NCI-H187 (cell line): ENCODE measurements at regions not wholly inside any gene's neighbourhood (a gene's known extent, or its start where the extent isn't known, plus 50 kb on each side); places are given as distances from the start of the nearest gene placed in this dataset.
A peak's percentile ranks its signal among the peaks of the same experiment; 100 is the strongest.

Experiments used
- DNase-seq, 2 experiments: peaks; one replicate each; lab custom pipeline; 2025; lab: John Stamatoyannopoulos, UW

DNA sequence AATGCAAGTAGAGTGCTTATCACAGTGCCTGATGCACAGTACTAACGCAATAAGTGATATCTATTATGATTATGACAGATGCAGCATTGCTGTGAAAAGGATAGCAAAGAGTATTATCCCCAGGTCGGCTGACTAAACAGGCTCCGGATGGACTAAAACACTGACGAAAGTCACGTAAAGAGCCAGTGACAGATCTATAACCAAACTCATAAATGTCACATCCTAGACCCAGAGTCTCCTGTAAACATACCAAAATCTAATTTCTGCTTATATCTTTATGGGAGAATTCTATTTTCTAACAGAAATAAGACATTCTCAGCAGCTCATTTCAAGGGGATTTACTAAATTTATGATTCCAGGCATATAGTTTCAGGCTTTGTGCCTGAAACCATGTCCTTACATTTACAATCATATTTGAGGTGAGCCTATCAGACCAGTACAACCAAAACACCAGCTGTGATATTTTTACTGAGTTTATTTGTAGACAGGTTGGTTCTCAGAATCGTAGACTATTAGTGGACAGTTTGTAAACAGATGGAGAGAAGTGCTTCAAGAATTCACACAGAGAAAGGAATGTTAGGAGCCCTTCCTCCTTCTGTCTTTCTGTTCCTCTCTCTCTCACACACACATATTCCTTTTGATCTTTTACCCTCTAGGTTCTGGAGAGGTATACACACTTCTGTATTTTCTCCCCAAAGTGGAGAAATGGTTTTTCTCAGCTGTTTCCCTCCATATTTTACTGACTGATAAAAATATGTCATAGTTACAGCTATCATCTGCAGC lies 52.4 kb upstream of the WDR26 start:
- DNase-seq = no peak

DNA sequence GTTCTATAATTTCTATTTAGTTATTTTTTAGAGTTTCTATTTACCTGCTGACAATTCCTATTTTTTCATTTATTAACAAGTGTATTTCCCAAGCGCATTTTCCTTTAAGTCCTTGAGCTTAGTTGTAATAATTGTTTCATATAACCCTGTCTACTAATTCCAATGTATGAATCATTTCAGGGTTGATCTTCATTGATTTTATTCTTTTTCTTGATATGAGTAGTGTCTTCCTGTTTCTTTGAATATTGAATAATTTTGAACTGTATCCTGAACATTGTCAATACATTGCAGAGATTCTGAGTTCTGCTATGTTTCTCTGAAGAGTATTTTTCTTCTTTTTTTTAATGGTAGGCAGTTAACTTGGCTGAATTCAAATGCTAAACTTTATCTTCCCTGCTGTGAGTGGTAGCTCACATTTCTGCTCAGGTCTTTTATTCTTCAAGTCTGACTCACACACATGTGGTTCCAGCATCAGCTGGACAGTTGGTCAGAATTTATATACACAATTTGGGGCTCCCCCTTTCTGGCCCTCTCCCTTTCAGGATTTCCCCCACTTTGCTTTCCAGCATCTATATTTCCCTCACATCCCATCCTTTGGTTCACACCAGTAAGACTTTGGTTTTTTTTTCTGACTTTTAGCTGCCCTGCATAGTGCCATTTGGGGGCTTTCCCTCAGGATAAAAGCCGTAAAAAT lies 54.4 kb upstream of the WDR26 start:
- DNase-seq = no peak

DNA sequence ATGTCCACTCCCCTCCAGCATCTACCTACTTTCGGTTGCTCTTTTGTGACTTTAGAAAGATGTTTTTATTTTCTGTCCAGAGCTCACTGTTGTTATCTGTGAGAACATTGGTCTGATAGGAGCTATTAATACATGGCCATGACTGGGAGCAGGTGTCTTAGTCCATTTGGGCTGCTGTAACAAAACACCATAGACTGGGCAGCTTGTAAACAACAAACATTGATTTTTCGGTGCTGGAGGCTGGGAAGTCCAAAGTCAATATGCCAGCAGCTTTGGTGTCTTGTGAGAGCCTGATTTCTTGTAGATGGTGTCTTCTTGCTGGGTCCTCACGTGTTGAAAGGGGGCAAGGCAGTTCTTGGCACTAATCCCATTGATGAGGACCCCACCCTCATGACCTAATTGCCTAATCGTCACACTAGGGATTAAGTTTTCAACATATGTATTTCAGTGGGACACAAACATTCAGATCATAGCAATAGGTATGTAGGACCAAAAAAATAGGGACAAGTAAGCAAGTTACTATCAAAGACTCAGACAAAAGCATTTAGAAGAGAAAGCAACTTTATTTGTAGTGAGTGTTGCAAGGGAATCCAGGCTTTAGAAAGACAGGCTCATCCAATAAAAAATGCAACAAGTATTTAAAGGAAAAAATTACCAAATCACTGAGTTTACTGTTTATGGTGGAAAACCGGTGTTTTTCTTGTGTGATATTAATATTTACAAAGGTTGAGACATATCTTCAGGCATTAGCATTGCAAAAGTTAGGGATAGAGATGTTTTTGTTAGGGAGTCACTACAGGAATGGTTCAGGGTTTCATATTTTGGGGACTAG lies 55.2 kb upstream of the WDR26 start:
- no peak for DNase-seq

DNA sequence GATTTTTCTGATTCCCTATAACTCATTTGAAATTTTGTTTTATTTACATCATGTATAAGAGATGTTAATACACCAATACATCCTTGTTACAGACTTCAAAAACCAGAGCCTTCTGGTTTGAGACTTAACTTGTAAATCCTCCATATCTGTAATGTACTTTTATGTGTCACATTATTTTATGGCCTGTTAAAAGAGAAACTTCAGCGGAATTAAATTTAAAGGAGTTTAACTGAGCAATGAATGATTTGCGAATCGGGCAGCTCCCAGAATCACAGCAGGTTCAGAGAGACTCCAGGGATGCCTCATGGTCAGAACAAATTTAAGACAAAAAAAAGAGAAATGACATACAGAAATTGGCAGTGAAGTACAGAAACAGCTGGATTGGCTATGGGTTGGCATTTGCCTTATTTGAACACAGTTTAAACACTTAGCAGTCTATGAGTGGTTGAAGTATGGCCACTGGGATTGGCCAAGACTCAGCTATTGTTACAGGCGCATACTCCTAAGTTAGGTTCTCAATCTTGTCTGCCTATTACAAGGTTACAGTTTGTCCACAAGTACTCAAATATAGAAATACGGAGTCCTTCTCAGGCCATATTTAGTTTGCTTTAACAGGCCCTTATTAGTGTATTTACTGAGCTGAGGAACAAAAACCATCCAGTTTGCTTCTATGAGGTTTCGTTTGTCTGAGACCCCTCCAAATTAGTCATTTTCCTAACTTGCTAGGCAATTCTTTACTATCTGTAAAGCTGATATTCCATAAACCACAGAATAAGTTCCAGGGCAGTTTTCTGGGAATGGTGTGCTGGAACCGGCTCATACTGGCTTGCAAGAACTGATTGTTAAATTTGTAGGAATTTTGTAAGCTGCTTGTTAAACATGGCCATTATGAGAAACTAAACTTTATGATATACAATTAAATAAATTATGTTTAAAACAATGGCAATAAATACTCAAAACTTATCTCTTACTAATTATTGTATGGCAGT lies 56.2 kb upstream of the WDR26 start:
- no peak for DNase-seq

DNA sequence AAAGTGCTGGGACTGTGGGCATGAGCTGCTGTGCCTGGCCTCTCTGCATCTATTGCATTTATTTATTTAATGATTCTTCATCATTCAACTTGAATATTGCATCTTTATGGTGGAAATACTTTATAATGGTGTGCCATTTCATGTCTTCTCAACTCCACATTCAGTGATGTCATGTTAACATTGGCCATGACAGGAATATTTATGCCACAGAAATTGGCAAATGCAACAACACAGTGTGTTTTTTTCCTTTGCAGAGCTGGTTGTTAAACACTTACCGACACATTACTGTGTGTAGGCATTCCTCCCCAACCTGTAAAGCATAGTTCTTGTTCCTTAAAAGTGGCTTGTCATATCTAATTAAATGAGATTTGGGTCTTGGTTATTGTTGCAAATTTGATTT lies 57.4 kb upstream of the WDR26 start:
- no peak for DNase-seq

DNA sequence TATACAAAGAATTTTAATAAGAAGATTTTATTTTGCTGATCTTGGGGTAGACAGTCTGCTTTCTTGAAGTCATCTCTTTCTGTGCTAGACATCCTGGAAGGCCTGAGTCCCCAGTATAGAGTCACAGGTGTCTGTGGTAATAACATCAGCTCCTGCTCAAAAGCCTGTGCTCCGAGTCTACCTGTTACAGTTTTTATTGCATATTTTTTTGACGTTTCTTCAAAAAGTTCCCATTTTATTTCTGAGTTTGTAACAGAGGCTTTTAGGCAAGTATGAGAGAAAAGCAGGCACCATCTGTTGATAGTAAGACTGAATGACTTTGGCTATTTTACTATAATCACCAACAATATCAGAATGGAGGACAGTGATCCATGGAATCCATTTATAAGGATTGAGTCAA lies 58.0 kb upstream of the WDR26 start:
- DNase-seq = no peak

DNA sequence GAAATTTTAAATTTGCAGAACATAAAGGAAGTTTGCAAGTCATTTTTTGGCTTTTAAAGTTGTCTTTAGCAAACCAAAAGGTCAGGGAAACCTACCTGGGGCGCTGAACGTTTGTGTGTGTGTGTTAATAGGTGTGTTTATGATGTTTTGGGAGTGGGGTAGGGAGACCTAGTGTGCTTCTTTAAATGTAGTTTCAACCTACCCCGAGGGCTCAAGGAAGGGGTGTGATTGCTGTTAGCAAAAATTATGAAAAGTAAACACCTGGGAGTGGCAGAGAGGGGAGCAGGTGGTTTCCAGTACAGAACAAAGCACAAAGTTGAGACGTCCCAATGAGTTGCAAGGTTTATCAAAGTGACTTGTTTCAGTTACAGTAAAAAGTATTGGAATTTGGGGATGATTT lies 58.7 kb upstream of the WDR26 start:
- DNase-seq = no peak

DNA sequence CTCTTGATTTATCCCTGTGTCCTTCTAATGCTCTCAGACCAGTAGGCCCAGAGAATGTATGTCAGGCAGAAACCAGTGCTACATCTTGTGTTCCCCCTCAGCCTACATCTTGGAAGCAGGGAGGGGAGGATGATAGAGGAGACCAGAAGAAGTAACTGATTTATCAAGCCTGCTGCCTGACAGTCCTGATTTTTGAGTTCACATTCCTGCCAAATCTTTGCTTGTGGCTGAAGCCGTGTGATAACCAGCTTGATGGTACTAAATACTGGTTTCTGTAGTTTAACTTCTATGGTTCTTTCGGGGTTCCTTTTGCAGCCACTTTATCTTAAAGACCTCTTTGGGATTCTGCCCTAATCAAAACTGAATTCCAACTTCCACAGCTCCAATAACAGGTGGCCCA lies 59.7 kb upstream of the WDR26 start:
- no peak for DNase-seq

DNA sequence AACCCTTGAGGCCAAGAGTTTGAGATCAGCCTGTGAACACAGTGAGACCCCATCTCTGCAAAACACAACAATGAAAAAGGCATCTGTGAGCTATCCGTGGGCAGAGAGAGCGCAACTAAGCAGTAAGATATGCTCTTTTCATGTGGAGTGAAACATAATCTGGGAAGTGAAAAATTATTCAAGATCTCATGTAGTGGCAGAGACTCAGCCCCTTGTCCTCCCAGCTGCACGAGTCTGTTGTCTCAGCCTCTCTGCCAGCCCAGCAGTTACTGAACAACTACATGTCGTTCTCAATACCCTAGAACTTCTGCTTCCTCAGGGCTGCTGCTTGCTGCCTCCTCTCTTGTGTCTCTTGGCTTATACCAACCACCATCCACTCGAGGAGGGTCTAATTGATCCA lies 61.3 kb upstream of the WDR26 start:
- DNase-seq = no peak

DNA sequence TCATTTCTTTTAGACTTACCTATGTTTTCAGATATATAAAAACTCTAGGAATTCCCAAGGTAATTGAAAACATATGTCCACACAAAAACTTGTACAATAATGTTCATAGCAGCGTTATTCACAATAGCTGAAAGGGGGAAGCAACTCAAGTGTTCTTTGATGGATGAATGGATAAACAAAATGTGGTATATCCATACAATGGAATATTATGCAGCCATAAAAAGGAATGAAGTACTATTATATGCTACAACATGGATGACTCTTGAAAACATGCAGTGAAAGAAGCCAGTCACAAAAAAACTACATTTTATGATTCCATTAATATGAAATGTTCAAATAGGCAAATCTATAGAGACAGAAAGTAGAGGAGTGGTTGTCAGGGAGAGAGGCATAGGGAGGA lies 62.2 kb upstream of the WDR26 start:
- no peak for DNase-seq

DNA sequence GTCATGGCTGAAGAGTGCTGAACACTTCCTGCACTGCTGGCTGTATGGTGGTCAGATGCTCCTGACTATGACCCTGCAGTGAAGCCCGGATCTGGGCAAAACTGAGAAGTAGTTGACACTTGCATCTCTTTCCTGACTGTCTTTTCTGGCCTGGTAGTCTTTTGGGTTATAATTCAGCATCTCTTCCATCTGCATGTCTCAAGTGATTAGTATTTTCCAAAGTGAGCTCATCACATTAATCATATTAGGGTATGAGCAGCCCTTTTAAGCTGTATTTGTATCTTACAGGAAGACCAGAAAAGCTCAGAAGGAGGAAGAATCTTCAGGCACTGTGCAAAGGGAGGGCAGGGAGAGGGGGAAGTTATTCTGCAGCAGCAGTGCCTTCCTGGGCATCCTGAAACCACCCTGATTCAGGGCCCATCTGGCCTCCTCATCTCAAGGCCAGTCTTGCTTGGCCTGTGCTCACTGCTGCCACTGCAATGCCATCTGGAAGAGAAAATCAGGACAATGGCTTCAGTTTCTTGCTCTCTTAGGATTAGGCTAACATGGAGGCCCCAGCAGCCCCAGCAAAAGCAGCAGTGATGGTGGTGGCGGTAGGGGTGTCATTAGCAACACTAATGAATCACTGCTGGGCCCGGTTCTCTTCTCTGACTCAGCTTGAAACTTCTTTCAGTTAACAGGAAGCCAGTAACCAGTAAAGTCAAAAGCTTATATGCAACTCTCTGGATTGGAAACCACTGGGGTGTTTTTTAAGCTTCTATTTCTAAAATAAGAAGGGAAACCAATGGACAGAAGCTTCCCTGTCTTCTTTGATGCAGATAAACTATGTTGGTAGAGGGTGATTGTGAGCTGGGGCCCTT lies 63.3 kb upstream of the WDR26 start:
- DNase-seq = no peak

DNA sequence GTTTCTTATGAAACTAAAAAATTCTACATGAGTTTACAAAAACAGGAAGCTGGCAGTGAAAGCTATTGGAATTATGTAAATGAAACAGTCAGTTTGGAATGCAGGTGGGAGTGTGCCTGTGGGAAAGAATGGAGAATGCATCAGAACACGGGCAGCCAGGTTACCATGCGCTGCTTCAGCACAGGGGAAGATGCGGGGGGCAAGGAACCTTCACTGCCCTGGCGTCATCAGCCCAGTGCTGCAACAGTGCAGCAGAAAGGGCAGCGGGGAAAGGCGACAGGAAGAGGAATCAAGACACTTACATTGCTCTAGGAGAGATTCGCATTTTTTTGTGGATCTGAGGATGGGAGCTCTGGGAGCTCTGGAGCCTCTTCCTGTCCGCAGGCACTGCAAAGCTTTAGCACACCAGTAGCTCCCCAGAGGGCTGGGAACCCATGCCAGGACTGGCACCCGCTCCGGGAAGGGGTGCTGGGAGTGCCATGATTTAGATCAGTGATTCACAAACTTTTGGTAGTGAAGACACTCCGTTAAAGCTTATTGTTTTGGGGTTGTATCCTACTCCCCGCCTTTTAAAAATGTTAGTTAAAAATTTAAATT lies 64.1 kb upstream of the WDR26 start:
- no peak for DNase-seq

DNA sequence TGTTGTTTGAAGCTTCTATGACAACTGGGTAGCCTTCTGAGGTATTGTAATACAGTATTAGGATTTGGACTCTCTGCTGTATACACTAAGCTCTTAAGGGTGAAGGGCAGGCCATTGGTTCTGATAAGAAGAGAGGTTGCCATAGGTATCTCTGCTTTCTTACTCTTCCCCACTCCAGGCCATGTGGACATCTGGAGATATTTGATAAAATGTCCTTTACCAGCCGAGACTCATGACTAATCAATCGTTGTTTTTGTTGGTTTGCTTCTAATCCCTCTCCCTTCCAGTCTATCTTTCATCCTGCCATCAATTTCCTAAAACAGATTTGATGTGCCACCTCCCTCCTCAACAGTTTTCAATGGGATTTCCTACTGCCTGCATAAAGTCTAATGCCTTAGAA lies 64.6 kb upstream of the WDR26 start:
- no peak for DNase-seq

DNA sequence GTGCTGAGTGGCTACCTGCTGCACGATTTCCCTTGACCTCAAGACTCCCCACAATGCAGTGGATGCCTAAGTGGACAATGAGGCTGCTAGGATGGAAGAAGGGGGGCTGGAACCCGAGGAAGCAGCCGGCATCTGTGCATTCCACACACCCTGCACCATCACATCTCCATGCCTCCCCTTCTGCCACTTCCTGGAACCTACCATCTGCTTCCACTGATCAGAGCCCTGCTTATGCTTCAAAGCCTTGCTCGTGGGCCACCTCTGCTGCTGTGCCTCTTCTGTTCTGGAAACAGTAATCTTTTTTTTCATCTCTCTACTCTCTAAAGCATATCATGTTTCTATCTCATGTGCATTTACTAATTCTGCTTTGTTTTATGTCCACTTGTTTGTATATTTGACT lies 66.2 kb upstream of the WDR26 start:
- DNase-seq = no peak

DNA sequence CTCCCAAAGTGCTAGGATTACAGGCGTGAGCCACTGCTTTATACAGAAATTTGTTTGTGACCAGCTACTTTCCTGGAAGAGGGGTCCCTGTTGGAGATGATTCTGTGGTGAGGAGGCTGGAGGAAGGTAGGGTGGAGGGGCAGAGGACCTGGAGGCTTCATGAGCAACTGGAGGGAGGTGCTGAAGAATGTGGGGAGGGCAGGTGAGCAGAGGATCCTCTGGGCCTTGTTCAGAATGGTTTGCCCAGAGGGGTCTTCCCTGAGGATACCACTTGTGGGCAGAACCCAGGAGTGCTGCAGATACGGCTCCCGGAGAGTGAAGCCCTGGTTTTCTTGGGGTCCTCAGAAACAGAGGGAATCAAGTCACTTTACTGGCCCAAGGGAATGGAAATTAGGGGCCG lies 67.2 kb upstream of the WDR26 start:
- DNase-seq = no peak

DNA sequence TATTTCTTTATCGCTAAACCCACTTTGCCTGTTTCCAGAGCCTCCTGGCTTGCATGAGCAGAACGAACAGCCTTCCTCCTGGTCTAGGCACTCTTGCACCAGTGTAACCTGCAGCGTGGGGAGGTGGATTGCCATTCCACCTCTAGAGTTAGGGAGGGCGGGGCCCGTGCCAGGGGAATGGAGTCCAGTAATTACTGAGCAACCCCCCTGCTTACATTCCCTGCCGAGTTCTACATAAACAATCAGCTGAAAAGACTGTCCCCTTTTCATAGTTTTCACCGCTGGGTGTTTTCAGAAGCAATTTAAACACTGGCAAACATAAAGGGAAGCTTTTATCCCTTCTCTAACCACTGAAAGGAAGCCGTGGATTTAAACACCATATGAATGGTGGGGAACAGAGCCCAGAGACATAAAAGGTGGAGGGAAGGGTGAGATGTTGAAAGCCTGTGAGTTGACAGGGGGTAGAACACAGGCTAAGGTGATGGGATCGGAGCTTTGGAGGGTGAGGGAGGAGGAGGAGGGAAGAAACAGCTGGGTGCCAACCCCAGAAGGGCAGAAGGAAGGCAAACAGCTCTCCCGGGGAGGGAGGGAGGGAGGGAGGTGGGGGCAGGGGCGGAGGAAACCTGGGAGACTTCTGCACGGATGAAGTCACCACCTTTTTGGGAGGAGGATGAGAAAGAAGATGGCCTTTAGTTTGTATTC lies 68.0 kb upstream of the WDR26 start:
- DNase-seq = no peak

DNA sequence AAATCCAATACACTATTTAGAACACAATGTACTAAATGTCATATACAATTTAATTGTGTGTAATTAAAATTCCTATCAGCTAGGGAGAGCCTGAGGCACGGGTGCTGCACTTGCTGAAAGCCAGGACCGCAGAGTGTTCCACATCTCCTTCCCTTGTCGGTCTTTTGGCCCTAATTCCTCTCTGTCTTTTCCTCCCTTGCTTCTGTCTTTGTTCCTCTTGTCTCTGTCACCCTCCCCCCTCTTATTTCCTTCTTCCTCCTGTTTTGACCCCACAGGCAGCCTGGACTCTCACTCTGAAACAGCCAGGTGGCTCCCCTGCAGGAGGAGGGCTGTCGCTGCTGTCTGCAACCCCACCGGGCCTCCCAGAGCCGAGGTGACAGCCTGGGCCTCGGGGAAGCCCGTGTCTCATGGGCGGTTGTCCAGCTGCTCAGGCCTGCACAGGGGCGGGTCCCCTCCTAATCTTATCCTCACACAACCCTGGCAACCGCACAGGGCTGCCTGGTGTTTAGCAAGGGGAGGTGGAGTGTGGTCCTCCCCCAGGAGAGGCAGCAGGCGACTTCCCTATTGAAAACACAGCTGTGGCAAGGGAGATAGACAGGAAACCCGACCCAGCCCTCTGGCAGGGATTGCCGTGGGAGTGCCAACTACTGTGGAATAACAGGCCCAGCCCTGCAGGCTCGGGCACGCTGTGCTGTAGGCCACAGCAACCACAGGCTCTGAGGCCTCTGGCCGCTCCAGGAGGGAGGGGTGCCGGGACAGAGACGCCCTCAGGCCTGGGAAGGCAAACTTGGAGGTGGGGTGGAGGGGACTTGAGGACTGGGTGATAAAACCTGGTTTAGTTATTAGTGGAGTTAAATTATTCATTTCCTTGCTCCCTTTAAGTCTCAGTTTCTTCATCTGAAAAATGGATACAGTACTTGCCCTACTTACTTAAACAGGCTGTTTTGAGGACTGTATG lies 68.8 kb upstream of the WDR26 start:
- DNase-seq = peak in 1 of 2 experiments; percentile 15

DNA sequence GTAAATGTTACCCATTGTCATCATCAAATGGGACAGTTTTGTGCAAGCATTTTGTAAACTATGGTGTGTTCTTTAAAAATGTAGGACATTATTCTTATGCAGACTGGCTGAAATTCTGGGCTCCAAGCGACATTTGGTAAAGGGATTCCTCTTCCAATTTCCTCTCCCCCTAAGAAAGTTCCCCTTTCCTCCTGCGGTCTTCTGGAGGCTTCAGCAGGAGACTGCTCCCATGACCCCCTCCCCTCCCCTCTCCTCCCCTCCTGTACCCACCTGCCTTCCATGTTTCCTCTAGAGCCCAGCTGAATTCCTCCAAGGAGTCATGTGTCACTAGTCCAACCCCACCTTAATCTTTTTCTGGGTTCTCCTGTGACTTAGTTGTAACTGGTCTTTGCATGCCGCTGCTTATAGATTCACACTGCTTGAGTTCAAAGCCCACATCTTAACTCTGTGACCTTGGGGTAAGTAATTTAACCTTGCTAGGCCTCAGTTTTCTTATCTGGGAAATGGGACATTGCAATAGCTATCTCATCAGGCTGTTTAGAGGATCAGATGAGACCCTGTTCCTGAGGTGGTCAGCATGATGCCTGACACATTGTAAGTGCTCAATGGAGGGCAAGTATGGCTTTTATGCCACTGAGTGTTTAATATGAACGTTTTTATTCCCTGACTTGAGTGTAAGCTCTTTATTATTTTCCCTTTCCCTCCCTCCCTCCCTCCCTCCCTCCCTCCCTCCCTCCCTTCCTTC lies 69.9 kb upstream of the WDR26 start:
- no peak for DNase-seq
